HG03135 (cell line): ENCODE measurements at regions not wholly inside any gene's neighbourhood (a gene's known extent, or its start where the extent isn't known, plus 50 kb on each side); places are given as distances from the start of the nearest gene placed in this dataset.

Source experiments
- ATAC-seq: cut with Tn5 transposase; IDR thresholded peaks from one replicate; pipeline ENCODE4 v1.9.1; 2021; ENCODE audit warnings: mild to moderate bottlenecking, moderate library complexity; ENCODE audit not compliant: unreplicated experiment

GRCh38 chr4:37054531-37055077 is 189.9 kb upstream of the NWD2 start:
- ATAC-seq, result no peak

GRCh38 chr4:37058826-37059225 is 185.7 kb upstream of the NWD2 start:
- ATAC-seq, result no peak

- ATAC-seq, result no peak
These were observed 178.4 kb upstream of the NWD2 start for GRCh38 chr4:37066159-37066558.

- ATAC-seq, result no peak
These were observed 176.0 kb upstream of the NWD2 start for GRCh38 chr4:37068580-37068979.

GRCh38 chr4:37070041-37070440 is 174.5 kb upstream of the NWD2 start:
- ATAC-seq, result no peak

GRCh38 chr4:37071576-37071975 is 173.0 kb upstream of the NWD2 start:
- ATAC-seq, result no peak

- ATAC-seq, result no peak
These were observed 171.2 kb upstream of the NWD2 start for GRCh38 chr4:37073226-37073840.

GRCh38 chr4:37082912-37083311 is 161.6 kb upstream of the NWD2 start:
- ATAC-seq, result no peak

GRCh38 chr4:37095925-37096324 is 148.6 kb upstream of the NWD2 start:
- no peak for ATAC-seq

GRCh38 chr4:37101182-37101581 is 143.4 kb upstream of the NWD2 start:
- no peak for ATAC-seq

- no peak for ATAC-seq
These were observed 142.9 kb upstream of the NWD2 start for GRCh38 chr4:37101686-37102085.

GRCh38 chr4:37109756-37110155 is 134.8 kb upstream of the NWD2 start:
- ATAC-seq, result no peak

- ATAC-seq, result no peak
These were observed 119.7 kb upstream of the NWD2 start for GRCh38 chr4:37124800-37125199.

GRCh38 chr4:37126051-37126450 is 118.5 kb upstream of the NWD2 start:
- ATAC-seq, result no peak

- no peak for ATAC-seq
These were observed 114.1 kb upstream of the NWD2 start for GRCh38 chr4:37130465-37130864.

GRCh38 chr4:37132351-37132974 is 112.1 kb upstream of the NWD2 start:
- no peak for ATAC-seq

GRCh38 chr4:37132975-37133360 is 111.6 kb upstream of the NWD2 start:
- ATAC-seq, result no peak

GRCh38 chr4:37138019-37138653 is 106.4 kb upstream of the NWD2 start:
- peak; percentile 69 for ATAC-seq

- ATAC-seq, result no peak
These were observed 105.8 kb upstream of the NWD2 start for GRCh38 chr4:37138789-37139188.

- ATAC-seq, result no peak
These were observed 104.6 kb upstream of the NWD2 start for GRCh38 chr4:37139987-37140386.

GRCh38 chr4:37146260-37146659 is 98.3 kb upstream of the NWD2 start:
- ATAC-seq, result no peak

- ATAC-seq, result no peak
These were observed 86.9 kb upstream of the NWD2 start for GRCh38 chr4:37157476-37158167.
